ENCODE measurements at regions not wholly inside any gene's neighbourhood (a gene's known extent, or its start where the extent isn't known, plus 50 kb on each side); places are given as distances from the start of the nearest gene placed in this dataset.

DNA sequence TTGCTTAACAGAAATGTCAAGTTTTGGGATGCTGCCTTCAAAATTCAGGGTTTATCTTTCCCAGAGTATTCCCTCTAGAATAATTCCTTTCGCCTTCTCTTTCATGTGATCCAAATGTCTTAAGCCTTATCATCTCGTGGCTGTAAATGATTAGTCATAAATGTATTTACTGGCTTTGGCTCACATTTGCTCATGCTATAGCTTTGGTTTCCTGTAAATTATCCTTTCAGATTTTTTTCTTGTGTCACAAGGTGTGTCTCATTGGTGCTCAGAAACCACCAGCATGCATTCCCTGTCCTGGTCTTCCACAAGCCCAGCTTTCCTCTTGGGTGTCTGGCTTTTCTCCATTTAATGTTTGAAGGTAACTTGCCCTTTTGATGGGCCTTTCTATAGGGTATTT is 692.7 kb upstream of the ALCAM start:
- TF ChIP-seq POLR2A (IDR thresholded peaks at IDR 0.05): no peak
- TF ChIP-seq, protein P1, sequence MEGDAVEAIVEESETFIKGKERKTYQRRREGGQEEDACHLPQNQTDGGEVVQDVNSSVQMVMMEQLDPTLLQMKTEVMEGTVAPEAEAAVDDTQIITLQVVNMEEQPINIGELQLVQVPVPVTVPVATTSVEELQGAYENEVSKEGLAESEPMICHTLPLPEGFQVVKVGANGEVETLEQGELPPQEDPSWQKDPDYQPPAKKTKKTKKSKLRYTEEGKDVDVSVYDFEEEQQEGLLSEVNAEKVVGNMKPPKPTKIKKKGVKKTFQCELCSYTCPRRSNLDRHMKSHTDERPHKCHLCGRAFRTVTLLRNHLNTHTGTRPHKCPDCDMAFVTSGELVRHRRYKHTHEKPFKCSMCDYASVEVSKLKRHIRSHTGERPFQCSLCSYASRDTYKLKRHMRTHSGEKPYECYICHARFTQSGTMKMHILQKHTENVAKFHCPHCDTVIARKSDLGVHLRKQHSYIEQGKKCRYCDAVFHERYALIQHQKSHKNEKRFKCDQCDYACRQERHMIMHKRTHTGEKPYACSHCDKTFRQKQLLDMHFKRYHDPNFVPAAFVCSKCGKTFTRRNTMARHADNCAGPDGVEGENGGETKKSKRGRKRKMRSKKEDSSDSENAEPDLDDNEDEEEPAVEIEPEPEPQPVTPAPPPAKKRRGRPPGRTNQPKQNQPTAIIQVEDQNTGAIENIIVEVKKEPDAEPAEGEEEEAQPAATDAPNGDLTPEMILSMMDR (IDR thresholded peaks at IDR 0.05): no peak
